Adrenal gland (tissue), 9 donors: ENCODE measurements at regions not wholly inside any gene's neighbourhood (a gene's known extent, or its start where the extent isn't known, plus 50 kb on each side); places are given as distances from the start of the nearest gene placed in this dataset.
A peak's percentile ranks its signal among the peaks of the same experiment; 100 is the strongest.
"Not testable (repeated sequence)": the region's sequence is repeated elsewhere in the genome, so short reads cannot be mapped to it uniquely, and the experiment has no call there.

Experiments used
- DNase-seq, 7 donors: peaks; one replicate each; pipeline ENCODE4 v3.0.0-alpha.2; 2019 to 2020
- H3K27ac ChIP-seq, 5 donors: fragments of 200-600 bp; sonication (generic) in 4 of 5; 1 replicate in 3 of 5; 2 replicates in 2 of 5; pipeline versions ENCODE4 v1.5.1 to v1.8.0; 2016 to 2020; ENCODE audit warnings: mild to moderate bottlenecking in 1 of 5
- H3K27me3 ChIP-seq: fragments of 200-600 bp; 2 replicates; pipeline ENCODE4 v1.8.0; 2021
- H3K36me3 ChIP-seq, 2 donors: fragments of 200-600 bp; replicated peaks in 1 of 2; 1 replicate in 1 of 2; 2 replicates in 1 of 2; pipeline versions ENCODE4 v1.5.1 to v1.8.0; 2018 to 2022
- H3K4me1 ChIP-seq, 2 donors: fragments of 200-600 bp; replicated peaks in 1 of 2; 1 replicate in 1 of 2; 2 replicates in 1 of 2; pipeline versions ENCODE4 v1.5.1 to v1.8.0; 2018 to 2021
- H3K4me3 ChIP-seq, 4 donors: fragments of 200-600 bp; sonication (generic) in 3 of 4; one replicate each; pipeline ENCODE4 v1.5.1; 2016 to 2018
- H3K9me3 ChIP-seq, 3 donors: fragments of 200-600 bp; sonication (generic) in 1 of 3; replicated peaks in 1 of 3; 1 replicate in 2 of 3; 2 replicates in 1 of 3; pipeline versions ENCODE4 v1.5.1 to v1.8.0; 2016 to 2021
- CTCF ChIP-seq, 6 experiments: fragments of 450-650 bp in 4 of 6; fragments of 200-600 bp in 2 of 6; sonication (generic) in 1 of 6; IDR thresholded peaks; 1 replicate in 5 of 6; 2 replicates in 1 of 6; pipeline versions ENCODE4 v1.5.1 to v1.8.0; 2016 to 2021; ENCODE audit warnings: antibody characterized with exemption in 6 of 6, mild to moderate bottlenecking in 2 of 6, moderate library complexity in 1 of 6
- POLR2A ChIP-seq, 2 donors: fragments of 450-650 bp; IDR thresholded peaks; one replicate each; pipeline ENCODE4 v1.6.1; 2017; ENCODE audit warnings: antibody characterized with exemption in 2 of 2, mild to moderate bottlenecking in 2 of 2, moderate library complexity in 1 of 2
- WGBS, 4 donors: extraction: QIAGEN DNeasy Blood & Tissue Kit in 2 of 4; methylation state at CpG; one replicate each; pipeline versions ENCODE4 v1.1.5 to v1.1.7; 2013 to 2017; 5-methylcytosine and 5-hydroxymethylcytosine counted together
- intact Hi-C, 2 donors: fragments of 100-400 bp; cut with DNase I; formaldehyde crosslinking; loops; one replicate each; pipeline versions ENCODE4 v1.14.1 to v1.15.0; 2022 to 2023
- donor health status: healthy with polysubstance abuse.
- donor health status: Bipolar disorder and iron deficiency.
- donor health status: DM: yes; HTN: yes; CAD: no.
- donor health status: DM: no; HTN: no; CAD: no.
- donor health status: DM: no; HTN: no; CAD: no.

DNA sequence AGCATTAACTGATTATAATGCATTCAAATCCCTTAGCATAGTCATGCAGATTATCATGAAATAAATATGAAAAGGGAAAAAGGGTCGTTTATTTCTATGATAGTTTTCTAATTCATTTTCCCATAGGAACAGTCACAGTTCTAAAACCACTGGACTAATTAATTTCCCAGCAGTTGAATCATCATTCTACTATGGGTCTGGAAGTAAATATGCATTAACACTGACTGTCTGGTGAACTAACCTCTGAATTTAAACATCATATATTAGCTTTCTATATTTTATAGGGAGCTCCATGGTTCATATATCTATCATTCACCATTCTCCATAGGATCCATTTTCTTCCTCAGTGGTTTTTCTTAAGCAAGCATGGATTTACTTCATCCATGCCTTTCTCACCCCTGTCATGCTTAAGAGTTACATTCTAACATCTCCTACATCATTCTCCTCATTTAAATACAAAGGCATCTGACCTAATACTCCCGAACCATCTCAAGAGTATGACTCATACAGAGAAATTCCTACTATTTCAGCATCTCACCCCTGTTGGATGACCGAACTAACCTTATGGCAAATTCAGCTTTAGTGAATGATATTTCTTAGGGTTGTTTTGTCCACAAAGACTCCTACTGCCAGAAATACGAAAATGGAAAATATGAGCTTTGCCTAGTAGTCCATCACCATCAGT, 198.7 kb upstream of the ADAMTS3 start:
- DNase-seq, result no peak
- no peaks in the 10 kb centered on the region for H3K27me3 ChIP-seq
- TF ChIP-seq POLR2A (IDR thresholded peaks at IDR 0.05) (no peak), CTCF (IDR thresholded peaks at IDR 0.05) (no peak)
- peak overlapping the region in 1 of 5 donors; percentile 18 for H3K27ac ChIP-seq
- WGBS, 4 donors, result 47 to 62% (median 53%) methylated on average over 4 of the region's 4 CpGs
- intact Hi-C loops, result no loop called here
- no peaks in the 10 kb centered on the region for H3K36me3 ChIP-seq
- no peaks in the 10 kb centered on the region for H3K9me3 ChIP-seq
- no peaks in the 10 kb centered on the region for H3K4me1 ChIP-seq
- no peak overlapping the region for H3K4me3 ChIP-seq

DNA sequence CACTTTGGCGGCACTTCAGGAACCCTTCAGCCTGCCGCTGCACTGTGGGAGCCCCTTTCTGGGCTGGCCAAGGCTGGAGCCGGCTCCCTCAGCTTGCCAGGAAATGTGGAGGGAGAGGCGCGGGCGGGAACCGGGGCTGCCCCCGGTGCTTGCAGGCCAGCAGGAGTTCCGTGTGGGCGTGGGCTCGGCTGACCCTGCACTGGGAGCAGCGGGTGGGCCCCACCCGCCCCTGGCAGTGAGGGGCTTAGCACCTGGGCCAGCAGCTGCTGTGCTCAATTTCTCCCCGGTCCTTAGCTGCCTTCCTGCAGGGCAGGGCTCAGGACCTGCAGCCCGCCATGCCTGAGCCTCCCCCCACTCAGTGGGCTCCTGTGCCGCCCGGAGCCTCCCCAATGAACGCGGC, 196.8 kb upstream of the ADAMTS3 start:
- H3K9me3 ChIP-seq, H3K27ac ChIP-seq, H3K4me3 ChIP-seq, intact Hi-C loops, DNase-seq, H3K27me3 ChIP-seq, H3K36me3 ChIP-seq, H3K4me1 ChIP-seq: not testable (repeated sequence)
- WGBS, 4 donors, result 67 to 96% (median 80%) methylated on average over 1 to 19 of the region's 19 CpGs

DNA sequence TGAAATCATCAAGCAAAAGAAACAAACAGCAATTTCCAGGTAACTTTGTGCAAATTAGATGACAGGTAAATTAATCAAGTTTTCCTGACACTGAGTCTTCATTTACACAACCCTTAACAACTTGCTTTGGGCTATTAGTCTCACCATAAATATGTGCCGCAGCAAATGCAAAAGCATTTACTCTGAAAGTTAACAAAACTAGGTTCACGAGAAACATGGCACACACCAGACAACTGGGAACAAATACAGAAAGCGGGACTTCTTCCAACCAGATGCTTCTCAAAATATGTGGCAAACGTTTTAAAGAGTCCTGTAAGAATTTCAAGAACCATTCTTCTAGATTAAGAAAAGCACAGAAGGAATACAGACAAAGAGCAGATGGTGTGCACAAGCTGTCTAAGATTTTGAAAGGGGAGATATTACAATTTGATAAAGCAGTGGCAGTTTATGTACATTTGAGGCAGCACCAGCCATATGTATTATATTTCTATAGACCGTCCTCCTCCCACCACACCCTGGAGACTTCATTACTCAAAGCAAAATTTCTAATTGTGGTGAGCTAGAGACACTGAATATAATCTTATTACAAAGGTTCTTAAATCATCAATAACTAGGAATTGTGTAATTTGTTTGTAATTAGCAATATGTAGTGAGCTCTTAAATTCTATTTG, 192.5 kb upstream of the ADAMTS3 start:
- Histone ChIP-seq H3K9me3 (no peaks in the 10 kb centered on the region), H3K27me3 (no peaks in the 10 kb centered on the region), H3K27ac (no peak overlapping the region), H3K4me3 (no peak overlapping the region), H3K36me3 (no peaks in the 10 kb centered on the region), H3K4me1 (no peaks in the 10 kb centered on the region)
- no peak for DNase-seq
- intact Hi-C loops, result no loop called here
- WGBS, 4 donors, result 66 to 75% (median 71%) methylated on average over 5 of the region's 5 CpGs
- TF ChIP-seq POLR2A (IDR thresholded peaks at IDR 0.05), result no peak
- no peak for TF ChIP-seq CTCF (IDR thresholded peaks at IDR 0.05)

DNA sequence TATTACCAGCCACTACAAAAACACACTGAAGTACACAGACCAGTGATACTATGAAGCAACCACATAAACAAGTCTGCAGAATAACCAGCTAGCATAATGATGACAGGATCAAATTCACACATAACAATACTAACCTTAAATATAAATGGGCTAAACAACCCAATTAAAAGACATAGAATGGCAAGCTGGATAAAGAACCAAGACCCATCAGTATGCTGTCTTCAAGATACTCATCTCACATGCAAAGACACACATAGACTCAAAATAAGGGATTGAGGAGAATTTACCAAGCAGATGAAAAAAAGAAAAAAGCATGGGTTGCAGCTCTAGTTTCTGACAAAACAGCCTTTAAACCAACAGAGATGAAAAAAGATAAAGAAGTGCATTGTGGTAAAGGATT, 184.4 kb upstream of the ADAMTS3 start:
- intact Hi-C loops, H3K4me3 ChIP-seq, H3K27me3 ChIP-seq: not testable (repeated sequence)

DNA sequence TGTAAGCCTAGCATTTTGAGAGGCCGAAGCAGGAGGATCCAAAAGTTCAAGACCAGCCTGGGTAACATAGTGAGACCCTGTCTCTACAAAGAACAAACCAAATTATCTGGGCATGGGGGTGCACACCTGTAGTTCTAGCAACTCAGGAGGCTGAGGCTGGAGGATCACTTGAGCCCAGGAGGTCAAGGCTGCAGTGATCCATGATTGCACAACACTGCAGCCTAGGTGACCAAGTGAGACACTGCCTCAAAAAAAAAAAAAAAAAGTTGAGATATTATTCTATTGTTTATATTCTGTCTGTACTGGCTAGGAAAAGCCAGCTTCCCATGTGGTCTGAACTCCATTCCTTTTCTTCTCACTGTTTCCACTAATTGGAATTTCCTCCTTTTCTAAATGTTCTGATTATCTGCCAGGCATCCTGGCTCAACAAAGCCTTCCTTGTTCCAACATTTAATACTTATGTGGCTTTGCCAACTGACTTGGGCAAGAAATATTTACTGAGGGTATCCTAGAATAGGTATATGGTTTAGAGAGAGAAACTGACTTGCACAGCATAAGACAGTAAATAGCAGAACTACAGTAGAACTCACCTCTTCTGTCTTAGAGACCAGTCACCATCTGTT, 175.2 kb upstream of the ADAMTS3 start:
- DNase-seq, result no peak
- WGBS, 4 donors, result 85 to 94% (median 87%) methylated on average over 1 of the region's 1 CpG
- TF ChIP-seq POLR2A (IDR thresholded peaks at IDR 0.05), result no peak
- TF ChIP-seq CTCF (IDR thresholded peaks at IDR 0.05), result no peak
- Histone ChIP-seq H3K4me3 (no peak overlapping the region), H3K27me3 (no peaks in the 10 kb centered on the region), H3K4me1 (no peaks in the 10 kb centered on the region), H3K36me3 (no peaks in the 10 kb centered on the region), H3K27ac (no peak overlapping the region), H3K9me3 (no peaks in the 10 kb centered on the region)
- intact Hi-C loops, result no loop called here

More for the DNA sequence above, 184.4 kb upstream of the ADAMTS3 start:
- not testable (repeated sequence) for H3K9me3 ChIP-seq, H3K36me3 ChIP-seq, H3K4me1 ChIP-seq, H3K27ac ChIP-seq, DNase-seq
